ENCODE measurements at regions not wholly inside any gene's neighbourhood (a gene's known extent, or its start where the extent isn't known, plus 50 kb on each side); places are given as distances from the start of the nearest gene placed in this dataset.

DNA sequence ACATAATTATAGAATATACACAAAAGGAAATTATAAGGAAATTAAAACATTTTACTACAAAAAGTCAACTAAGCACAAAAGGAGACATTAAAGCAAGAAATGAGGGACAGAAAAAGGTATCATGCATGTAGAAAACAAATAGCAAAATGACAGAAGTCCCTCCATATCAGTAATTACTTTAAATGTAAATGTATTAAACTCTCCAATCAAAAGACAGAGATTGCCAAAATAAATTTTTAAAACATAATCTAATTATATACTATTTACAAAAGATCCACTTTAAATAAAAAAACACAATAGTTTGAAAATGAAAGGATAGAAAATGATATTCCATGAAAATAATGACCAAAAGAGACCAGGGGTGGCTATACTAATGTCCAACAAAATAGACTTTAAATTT is 123.7 kb downstream of the MEX3B start:
- no peak for TF ChIP-seq POLR2A (IDR thresholded peaks at IDR 0.05)
- TF ChIP-seq, protein P1, sequence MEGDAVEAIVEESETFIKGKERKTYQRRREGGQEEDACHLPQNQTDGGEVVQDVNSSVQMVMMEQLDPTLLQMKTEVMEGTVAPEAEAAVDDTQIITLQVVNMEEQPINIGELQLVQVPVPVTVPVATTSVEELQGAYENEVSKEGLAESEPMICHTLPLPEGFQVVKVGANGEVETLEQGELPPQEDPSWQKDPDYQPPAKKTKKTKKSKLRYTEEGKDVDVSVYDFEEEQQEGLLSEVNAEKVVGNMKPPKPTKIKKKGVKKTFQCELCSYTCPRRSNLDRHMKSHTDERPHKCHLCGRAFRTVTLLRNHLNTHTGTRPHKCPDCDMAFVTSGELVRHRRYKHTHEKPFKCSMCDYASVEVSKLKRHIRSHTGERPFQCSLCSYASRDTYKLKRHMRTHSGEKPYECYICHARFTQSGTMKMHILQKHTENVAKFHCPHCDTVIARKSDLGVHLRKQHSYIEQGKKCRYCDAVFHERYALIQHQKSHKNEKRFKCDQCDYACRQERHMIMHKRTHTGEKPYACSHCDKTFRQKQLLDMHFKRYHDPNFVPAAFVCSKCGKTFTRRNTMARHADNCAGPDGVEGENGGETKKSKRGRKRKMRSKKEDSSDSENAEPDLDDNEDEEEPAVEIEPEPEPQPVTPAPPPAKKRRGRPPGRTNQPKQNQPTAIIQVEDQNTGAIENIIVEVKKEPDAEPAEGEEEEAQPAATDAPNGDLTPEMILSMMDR (IDR thresholded peaks at IDR 0.05), result no peak

Data from esophagus squamous epithelium (tissue), 4 donors.